Anterior cingulate cortex (tissue), 58 donors: ENCODE measurements at regions not wholly inside any gene's neighbourhood (a gene's known extent, or its start where the extent isn't known, plus 50 kb on each side); places are given as distances from the start of the nearest gene placed in this dataset.
"Not testable (repeated sequence)": the region's sequence is repeated elsewhere in the genome, so short reads cannot be mapped to it uniquely, and the experiment has no call there.

Source experiments
- DNase-seq, 58 donors: peaks; one replicate each; lab custom pipeline; 2025; lab: John Stamatoyannopoulos, UW

DNA sequence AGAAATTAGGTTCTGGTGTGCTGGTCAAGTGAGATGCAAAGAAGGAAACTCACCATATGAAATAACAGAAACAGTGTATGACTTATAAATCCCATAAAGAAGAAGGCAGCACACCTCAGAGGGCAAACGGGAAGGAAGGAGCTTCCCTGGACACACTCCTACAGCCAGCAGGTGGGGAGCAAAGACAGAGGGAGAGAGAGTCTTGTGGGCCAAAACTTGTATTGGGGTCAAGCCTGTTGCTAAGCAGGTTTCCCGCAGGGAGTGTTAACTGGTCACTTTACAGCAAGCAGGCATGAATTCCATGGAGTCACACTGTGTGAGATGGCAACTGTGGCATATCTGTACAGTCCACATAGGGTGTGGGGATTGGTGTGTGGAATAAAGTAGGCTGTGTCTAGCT is 222.9 kb upstream of the NDN start:
- no peak for DNase-seq

DNA sequence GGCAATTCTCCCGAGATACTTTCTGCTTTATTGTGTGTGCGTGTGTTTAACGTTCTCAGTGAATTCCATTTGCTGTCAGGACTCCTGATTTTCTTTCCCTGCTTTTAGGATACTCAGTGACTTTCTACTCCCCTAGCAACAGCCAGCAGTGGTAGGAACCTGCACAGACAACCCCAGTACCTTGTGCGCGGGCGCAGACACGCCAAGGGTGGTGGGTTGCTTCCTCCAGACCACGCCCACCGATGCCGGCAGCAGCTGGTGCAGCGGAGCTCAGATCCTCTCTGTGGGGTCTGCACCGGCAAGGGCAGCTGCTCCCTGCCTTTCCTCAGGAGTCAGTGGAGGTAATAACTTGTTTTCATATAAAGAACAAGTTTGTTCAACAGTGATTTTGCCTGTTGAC is 225.1 kb upstream of the NDN start:
- DNase-seq, result peak in 2 of 58 donors; percentile 20 to 36

DNA sequence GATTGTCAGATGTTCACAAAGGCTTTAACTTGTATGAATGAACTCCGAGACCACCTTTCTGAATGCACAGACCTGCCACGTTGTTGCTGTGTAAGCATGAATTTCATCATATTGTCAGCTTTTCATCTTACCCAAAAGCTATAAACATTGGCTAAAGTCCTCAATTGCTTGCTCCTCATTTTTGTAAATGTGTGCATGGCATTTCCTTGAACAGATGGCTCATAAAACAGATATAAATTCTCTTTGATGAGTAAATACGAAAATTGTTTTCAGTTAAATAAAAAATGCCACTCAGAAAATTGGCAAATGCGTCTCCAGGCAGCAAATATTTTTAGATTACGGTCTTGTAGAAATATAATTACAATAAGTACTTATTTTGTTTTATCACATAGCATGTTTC is 226.0 kb upstream of the NDN start:
- no peak for DNase-seq

DNA sequence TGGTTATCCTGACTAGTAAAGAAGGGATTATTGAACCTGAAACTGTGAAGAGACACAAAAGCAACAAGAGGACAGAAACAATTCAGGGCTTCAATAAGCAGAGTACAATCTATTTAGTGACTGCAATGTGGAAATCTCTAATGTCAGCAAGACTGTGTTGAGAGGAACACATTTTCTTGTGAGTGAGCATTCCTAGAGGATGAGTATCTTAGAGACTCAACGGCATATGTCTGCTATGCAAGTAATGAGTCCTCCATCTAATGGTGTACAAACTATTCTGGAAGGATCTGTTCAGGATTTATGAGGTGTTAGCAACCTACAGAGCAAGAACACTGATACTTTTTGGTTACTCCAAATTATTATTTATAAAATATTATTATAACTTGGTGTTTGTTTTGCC is 226.5 kb upstream of the NDN start:
- DNase-seq, result no peak

DNA sequence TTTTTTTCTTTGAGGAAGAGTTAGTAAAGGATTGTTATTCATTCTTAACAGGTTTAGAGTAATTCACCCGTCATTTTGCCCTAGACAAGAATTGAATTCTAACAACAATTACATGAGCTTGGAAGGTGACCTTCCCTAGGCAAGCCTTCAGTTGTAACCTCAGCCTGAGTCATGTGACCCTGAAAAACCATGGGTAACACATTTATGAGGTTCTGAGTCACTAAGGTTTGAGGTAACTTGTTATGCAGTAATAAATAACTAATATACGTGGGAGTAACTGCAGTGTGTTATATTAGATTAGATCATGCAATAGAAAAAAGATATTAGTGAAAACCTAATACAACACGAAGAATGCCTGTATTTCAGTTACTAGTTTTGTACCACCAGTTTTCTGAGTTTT is 237.6 kb upstream of the NDN start:
- DNase-seq, result no peak

DNA sequence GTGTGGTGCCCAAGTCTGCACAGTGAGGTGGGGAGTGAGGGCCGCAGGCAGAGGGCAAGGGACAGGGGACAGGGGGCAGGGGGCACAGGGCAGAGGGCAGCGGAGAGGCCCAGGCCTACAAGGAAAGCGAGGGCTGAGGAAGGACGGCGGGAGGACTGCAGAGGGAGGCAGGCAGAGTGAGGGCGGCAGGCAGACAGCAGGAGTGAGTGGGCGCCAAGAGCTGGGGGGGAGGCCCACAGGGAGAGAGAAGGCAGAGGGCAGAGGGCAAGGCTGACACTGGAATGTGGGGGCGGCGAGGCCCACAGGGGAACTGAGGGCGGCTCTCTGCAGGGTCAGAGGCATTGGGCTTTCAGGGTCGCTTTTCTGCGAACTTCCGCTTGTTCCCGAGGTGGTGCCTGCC is 267.8 kb upstream of the NDN start:
- no peak for DNase-seq

DNA sequence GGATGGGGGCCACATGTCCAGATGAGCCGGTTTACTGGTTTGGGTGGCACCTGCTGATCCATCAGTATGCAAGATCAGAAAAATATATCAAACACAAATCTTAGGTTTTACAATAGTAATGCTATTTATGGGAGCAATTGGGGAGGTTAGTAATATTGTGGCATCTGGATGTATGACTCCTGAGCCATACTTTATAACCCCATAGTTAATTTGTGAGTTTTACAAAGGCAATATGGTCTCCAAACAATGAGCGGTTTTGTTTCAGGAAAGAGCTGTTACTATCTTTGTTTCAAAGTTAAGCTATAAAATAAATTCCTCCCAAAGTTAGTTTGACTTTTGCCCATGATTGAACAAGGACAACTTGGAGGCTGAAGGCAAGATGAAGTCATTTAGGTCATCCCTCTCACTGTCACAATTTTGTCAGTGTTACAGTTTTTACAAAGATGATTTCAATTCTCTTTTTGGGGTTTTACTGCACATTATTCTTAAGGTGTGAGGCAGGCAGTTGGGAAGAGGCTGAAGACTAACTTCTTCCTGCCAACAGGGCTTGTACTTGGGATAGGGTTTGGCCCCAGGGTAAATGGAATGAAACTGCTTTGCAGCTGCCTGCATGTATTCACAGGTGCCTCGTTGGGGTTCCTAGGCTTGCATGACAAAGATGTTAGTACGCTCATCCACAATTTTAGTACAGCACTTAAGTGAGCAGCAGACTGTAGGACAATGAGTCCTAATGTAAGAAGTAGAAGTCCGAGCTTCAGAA is 296.6 kb upstream of the NDN start:
- no peak for DNase-seq

DNA sequence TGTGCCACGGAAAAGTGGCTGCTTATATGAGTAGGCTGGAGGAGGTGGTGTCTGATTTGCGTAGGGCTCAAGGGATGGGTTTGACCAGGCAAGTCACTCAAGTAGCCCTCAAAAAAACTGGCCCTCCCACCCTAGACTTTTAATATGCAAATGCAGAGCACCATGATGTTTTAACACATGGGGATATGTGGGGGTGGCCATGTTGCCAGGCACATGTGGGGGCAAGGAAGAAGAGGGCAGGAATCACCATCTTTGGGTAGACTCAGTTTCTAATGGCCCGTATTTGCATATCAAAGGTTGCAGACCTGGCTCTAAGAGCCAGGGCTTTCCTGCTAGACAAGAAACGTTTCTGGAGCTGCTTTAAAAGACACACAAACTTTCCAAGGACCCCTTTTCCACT is 307.2 kb upstream of the NDN start:
- DNase-seq, result no peak

DNA sequence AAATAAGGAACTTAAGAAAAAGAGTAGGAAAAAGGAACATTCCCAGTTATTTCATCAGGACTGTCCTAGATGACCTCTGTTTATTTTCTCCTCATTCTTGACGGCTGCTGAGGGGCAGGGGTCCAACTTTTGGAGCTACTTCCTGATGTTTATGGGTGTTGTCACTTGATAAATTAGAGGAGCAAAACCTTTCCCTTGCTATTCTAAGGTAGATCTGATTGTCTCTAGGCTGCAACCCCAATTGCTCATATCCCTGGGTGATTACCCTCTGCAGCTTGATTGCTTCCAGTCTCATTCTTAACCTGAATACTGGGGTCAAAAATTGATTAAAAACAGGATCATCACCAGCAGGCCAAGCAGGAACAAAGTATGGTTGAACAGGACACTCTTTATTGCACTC is 311.0 kb upstream of the NDN start:
- no peak for DNase-seq

DNA sequence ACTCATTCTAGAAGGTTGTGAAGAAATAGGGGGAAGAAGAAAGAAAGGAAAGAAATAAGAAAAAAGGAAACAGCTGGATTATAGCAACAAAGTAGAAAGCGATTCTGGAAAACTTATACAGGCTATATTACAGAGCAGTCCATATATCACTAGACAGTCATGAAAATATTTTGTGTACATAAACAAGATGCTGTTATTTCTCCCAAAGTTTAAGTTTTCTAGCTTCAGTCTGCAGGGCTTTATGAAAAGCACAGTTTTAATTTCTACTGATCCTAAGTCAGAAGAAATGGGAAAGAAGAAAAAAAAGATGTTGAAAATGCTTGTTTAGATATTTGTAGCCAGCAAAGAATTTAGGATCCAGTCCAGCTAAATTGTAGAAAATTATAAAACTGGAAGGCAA is 321.4 kb upstream of the NDN start:
- no peak for DNase-seq

DNA sequence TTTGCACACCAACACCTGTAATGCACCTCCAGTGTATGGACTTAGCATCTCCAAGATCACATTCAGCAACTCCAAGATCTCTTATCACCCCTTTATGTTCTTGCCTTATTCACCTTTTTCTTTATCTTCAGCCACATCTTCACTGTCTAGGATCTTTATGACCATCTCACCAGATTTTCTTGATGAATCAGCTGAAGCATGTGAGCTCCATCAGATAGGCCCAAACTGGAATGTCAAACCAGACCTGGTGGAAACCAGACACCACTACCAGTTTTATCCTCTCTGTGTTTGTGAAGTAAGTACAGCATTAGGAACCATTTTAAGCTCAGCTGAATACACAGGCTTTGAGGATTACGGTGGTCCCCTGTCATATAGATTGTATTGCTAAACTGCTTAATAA is 330.4 kb upstream of the NDN start:
- DNase-seq, result no peak

DNA sequence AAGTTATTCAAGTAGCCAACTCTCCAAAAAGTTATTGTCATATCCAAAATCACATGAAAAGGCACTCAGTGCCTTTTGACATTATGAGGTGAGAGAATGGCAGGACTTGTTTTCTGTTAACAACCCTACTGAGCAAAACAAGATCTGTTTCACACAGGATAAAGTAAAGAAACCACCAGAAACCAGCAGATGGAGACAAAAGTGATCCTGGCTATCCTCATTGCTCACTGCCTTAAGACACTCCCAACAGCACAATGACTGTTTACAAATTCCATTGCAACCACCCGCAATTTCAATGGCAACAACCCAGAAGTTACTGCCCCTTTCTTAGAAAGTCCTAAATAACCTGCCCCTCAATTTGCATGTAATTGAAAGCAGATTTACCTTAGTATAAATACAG is 352.6 kb upstream of the NDN start:
- DNase-seq, result no peak

DNA sequence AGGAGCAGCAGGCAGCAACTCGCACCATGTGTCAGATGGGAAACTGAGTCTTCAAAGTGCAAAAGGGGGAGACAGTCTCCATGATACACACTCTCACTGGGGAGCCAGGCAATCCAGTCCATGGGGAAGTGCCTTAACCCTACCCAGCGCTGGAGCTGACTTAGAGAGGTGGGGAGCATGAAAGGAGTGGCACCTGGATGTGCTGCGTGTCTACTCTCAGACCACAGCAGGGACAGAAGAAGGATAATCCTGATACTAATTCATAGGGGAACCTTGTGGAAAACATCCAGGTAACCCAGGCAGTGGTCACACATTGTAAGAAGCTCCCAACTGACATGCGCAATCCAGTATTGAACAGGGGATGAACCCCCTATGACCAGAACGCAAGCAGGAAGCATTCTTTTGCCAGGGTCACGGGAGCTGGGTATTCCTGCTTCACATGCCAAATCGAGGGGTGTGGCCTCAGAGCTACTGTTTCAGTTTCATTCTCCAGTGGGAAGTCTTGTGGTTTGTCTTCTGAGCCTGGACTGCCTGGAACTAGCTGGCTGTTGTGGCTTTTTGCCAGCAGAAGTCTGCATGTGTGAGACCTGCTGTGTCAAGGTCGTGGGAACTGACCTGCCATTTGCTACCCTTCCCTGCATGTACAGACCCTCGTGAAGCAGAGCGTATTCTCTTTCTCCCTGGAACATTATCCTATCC is 367.6 kb upstream of the NDN start:
- no peak for DNase-seq

DNA sequence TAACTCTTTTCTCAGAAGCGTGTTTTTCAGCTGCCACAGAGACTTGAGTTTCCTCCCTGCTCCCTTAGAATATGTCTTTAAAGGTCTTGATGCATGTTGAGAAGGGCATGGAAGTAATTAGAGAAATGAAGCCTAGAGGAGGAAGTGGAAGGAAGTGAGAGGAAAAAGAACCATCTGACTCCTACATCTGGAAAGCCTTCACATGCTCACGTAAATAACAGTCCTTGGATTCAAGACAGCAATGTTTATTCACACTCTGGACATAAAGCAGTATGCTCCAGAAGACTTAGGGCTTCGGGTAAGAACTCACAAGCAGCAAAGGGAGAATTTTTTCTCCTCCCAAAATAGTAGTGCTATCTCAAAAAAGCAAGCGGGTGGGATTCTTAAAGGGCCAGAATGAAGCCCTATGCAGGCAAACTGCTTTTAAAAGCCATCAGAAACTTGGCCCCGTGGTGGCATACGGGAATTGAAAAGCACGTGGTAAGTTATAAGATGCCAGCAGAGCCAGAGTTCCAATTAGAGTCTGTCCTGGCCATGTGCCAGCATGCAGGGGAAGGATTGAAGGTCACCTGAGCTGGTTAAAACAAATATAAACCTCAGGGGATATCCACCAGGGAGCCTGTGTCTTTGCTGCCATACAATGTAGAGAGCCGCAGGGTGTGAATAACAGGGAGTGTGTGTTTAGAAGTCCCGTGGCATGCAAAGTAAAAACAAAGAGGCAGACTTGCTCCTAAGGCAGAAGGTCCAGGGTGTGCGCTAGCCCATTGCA is 380.8 kb upstream of the NDN start:
- no peak for DNase-seq

DNA sequence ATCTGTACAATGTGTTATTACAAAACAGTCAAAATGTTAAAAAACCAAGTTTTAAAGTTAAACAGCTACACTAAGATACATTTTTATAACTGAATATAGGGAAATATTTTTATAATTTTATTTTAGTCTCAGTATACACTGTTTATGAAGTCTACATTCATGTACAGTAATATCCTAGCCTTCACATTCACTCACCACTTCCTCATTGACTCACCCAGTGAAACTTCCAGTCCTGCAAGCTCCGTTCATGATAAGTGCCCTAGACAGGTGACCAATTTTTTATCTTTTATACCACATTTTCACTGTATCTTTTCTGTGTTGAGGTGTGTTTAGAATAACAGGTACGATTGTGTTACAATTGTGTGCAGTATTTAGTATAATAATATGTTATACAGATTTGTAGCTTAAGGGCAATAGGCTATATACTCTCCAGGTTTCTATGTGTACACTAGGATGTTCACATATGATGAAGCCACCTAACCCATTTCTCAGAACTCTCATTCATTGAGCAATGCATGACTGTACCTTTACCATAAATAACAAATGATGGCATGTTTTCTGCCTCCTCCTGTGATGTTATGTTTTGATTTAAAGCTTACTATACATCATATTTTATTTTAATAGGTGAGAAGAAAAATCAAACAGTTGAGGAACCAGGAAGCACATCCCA is 388.4 kb upstream of the NDN start:
- no peak for DNase-seq

DNA sequence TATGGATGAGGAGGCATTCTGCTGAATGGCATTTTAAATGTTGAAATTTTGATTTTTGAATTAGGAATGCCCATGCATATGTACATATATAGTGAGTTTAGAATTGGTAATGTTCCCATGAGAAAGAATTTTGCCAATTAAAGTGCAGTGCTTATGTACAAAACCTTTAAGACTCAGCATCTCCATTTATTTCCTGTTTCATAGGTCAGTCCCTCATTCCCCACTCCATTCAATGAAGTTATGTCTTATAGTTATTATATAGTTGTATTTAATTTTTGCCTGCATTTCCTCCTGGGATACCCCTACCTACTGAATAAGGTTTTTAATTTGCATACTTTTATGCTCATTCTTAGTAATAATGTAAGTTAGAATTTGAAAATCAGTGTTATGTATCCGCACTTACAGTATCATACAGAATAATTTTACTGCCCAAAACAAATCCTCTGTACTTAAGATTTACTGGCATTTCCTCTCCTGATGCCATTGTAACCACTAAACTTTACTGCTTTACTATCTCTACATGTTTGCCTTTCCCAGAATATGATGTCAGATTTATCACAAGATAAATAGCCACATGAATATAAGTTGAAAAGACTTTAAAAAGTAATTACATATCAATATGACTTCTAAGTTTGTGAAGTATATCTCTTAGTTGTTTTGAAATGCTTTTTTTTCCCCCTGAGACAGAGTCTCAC is 389.1 kb upstream of the NDN start:
- no peak for DNase-seq

DNA sequence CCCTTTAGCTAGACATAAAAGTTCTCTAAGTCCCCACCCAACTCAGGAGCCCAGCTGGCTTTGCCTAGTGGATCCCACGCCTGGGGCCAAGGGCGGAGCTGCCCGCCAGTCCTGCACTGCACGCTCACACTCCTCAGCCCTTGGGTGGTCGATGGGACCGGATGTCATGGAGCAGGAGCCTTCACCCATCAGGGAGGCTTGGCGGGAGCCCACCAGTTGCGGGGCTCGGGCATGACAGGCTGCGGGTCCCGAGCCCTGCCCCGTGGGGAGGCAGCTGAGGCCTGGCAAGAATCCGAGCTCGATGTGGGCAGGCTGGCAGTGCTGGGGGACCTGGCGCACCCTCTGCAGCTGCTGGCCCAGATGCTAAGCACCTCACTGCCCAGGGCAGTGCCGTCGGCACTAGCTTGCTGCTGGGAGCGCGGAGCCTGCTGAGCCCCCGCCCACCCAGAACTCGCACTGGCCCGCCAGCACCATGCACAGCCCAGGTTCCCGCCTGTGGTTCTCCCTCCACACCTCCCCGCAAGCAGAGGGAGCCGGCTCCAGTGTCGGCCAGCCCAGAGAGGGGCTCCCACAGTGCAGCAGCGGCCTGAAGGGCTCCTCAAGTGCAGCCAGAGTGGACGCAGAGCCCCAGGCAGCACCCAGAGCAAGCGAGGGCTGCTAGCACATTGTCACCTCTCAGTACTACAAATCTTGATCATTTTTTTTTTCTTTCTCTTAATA is 391.4 kb upstream of the NDN start:
- DNase-seq, result no peak

DNA sequence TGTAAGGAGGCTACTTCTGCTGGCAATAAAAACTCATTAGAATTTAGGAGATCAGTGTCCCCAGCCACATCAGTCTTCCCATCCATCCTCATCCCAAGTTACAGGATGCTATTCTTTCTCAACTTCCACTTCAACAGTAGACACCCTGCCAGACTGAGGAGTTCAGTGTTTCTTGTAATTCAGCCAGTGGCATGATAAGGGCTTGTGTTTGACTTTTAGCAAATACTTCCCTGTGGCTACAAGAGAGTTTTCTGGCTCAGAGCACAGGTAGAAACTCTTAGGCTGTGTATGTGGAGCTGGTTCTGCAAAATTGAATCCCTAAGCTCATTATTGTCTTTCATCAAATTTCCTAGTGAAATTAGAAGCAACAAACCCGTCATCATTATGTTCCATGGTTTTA is 401.8 kb upstream of the NDN start:
- not testable (repeated sequence) for DNase-seq

DNA sequence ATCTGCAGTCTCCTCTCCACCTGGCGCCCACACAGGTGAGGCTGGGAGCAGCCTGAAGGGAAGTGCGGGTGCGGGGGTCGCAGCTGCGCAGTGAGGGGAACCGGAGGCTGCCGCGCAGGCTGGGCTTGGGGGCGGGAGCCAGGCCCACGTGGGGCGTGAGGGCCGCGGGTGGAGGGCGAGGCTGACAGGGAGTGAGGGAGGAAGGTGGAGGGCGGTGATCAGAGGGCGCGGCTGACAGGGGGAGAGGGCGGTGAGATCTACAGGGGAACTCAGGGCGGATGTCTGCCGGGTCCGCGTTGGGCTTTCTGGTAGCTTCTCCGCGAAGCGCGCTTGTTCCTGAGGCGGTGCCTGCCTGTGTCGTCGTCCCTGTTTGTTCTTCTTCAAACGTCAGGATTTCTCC is 414.4 kb upstream of the NDN start:
- peak in 2 of 58 donors; percentile 2 to 5 for DNase-seq

DNA sequence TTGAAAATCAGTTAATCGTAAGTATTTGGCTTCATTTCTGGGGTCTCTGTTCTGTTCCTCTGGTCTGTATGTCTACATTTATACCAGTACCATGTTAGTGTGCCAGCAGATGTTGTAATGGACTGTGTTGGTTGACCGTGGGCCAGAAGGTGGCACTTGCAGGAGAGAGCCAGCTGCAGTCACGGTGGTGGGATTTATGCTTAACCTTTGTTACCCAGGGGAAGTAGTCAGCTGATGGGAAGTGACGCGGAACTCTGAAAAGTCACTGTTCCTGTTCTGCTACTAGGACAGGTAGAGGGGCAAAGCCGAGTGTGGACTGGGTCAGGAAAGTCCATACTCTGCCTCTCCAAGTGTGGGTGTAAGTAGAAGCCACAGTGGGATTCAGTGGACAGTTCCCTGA is 420.4 kb upstream of the NDN start:
- not testable (repeated sequence) for DNase-seq
